Fibroblast of villous mesenchyme (primary cell): ENCODE measurements at regions not wholly inside any gene's neighbourhood (a gene's known extent, or its start where the extent isn't known, plus 50 kb on each side); places are given as distances from the start of the nearest gene placed in this dataset.

ENCODE experiments used
- DNase-seq: peaks from one replicate; pipeline ENCODE4 v3.0.0-alpha.2; 2010; ENCODE audit warnings: low read depth
- H3K4me3 ChIP-seq: 2 replicates; pipeline ENCODE4 v1.5.1; 2011; ENCODE audit warnings: low read depth, mild to moderate bottlenecking, low read length
- CTCF ChIP-seq: IDR thresholded peaks from 2 replicates; pipeline ENCODE4 v1.5.1; 2012; ENCODE audit warnings: low read depth, mild to moderate bottlenecking, low read length; ENCODE audit not compliant: insufficient read depth

DNA sequence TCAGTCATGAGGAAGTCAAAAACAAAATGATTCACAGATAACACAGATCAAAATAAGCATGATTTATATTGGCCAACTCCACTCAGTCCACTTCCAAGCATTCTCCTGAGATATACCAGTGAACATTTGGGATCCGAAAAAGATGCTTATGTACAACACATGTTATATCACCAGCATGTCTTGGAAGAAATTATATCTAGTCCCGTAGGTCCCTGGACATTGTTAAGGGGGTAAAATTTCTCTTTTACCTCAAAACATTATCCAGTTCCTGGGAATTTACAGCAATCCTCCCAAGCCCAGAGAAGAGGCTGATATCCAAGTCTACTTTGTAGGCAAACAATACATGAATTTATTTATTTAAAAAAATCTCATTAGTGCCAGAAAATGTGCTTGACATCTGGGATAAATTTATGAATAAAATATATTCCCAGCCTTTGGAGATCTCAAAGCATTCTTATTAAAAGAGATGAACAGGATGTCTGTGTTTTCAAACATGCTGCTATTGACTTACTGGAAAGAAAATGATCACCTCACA lies 582.2 kb upstream of the ZWINT start:
- DNase-seq: no peak
- no peak overlapping the region for H3K4me3 ChIP-seq
- no peak for TF ChIP-seq CTCF

DNA sequence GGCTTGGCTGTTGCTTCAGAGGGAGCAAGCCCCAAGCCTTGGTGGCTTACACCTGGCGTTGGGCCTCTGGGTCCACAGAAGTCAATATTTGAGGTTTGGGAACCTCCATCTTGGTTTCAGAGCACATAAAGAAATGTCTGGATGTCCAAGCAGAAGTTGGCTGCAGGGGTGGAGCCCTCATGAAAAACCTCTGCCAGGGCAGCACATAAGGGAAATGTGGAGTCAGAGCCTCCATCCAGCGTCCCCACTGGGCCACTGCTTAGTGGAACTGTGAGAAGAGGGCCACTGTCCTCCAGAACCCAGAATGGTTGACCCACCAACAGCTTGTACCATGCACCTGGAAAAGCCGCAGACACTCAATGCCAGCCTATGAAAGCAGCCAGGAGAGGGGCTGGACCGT lies 573.5 kb upstream of the ZWINT start:
- H3K4me3 ChIP-seq: no peak overlapping the region
- TF ChIP-seq CTCF: no peak
- DNase-seq: no peak

GRCh38 chr10:56928714-56929113 lies 567.7 kb upstream of the ZWINT start:
- no peak for DNase-seq
- no peak for TF ChIP-seq CTCF
- no peak overlapping the region for H3K4me3 ChIP-seq

DNA sequence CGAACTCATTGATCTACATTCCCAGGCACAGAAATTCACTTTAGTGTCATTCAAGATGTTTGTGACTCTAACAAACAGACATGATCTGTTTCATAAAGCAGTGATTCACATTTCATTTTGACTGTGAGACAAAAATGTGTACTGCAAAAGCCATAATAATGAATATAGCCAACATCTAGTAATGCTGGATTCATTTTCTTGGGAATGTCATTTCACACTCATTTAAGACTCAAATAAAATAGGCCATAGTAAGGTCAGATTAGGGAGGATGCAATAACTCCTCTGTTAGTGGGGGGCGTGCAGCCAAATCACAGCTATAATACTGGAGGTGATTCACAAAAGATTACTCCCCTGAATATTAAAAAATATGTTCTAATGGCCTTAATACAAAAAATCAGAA lies 566.6 kb upstream of the ZWINT start:
- no peak for DNase-seq
- no peak for TF ChIP-seq CTCF
- H3K4me3 ChIP-seq: no peak overlapping the region

DNA sequence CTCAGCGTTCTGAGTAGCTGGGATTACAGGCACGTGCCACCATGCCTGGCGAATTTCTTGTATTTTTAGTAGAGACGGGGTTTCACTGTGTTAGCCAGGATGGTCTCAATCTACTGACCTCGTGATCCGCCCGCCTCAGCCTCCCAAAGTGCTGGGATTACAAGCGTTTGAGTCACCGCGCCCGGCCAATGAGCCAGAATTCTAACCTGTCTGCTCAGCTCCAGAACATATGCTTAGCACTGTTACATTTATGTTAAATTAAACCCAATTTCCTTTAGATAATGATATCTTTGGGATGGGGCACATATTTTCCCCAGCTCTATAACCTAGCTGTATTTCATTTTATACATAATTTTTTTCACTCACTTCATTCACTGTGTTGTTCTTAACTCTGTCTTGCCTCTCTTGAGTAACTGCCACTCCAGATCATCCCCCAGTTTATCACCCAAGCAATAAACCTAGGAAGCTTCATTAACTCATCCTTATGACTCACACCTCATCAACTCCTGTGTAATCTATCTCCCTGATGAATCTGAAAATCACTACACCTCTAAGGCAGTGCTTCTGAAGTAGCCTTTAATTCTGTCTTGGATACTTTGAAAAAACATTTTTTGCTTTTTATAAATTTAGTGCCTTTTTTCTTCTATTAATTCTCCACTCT lies 559.7 kb upstream of the ZWINT start:
- H3K4me3 ChIP-seq: no peak overlapping the region
- TF ChIP-seq CTCF: no peak
- no peak for DNase-seq

DNA sequence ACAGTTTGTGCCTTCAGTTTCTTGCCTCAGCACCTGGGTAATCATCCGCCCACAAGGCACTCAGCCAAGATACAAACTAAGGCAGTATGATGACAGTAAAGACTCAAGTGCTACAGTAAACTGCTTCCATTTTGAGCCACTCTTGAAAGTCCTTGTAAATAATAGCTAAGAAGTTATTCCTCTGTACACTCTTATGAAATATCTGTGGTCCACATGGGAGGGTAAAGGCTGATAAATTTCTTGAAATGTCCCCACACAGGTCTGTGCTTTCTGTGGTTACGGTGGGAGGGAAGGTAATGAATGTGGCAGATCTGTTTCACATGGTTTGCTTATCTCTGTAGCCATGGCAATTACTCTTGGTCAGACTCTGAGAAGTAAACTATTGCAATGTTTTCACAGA lies 551.0 kb upstream of the ZWINT start:
- TF ChIP-seq CTCF: no peak
- no peak for DNase-seq
- H3K4me3 ChIP-seq: no peak overlapping the region

GRCh38 chr10:56905051-56905450 lies 544.0 kb upstream of the ZWINT start:
- H3K4me3 ChIP-seq: no peak overlapping the region
- TF ChIP-seq CTCF: no peak
- no peak for DNase-seq
